ENCODE measurements at regions not wholly inside any gene's neighbourhood (a gene's known extent, or its start where the extent isn't known, plus 50 kb on each side); places are given as distances from the start of the nearest gene placed in this dataset.

DNA sequence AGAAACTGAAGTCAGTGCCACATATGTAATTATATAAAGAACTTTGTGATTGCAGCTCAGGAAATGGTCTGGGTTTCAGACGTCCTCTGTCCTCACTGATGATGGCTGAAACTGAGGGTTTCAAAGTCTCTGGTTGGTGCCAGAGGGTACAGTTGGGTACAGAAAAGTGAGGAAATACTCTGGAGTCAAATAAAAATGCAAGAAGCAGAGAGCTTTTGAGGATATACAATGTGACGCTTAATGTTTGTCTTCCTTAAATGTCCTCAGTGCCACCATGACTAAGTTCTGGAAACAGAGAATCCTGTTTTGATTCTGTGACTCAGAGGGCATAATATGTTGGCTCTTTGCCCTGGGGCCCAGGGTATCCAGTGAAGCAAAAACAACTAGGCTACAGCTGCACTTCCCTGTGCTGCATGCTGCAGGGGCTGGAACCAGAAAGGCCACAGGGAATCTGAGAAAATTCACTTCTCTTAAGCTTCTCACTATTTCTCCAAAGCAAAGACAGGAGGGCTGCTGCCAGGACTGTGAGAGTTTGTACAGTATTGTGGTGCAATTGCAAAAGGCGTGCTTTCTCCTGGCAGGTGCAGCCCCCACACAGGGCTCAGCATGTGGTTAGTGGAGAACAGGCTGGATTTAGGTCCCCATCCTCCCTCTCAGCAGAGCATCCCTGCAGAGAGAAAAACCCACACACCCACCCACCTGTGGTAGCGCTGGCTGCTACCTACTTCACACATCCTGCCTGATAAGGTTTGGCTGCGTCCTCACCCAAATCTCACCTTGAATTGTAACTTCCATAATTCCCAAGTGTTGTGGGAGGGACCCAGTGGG lies 169.5 kb upstream of the SVIL start:
- TF ChIP-seq, protein P1, sequence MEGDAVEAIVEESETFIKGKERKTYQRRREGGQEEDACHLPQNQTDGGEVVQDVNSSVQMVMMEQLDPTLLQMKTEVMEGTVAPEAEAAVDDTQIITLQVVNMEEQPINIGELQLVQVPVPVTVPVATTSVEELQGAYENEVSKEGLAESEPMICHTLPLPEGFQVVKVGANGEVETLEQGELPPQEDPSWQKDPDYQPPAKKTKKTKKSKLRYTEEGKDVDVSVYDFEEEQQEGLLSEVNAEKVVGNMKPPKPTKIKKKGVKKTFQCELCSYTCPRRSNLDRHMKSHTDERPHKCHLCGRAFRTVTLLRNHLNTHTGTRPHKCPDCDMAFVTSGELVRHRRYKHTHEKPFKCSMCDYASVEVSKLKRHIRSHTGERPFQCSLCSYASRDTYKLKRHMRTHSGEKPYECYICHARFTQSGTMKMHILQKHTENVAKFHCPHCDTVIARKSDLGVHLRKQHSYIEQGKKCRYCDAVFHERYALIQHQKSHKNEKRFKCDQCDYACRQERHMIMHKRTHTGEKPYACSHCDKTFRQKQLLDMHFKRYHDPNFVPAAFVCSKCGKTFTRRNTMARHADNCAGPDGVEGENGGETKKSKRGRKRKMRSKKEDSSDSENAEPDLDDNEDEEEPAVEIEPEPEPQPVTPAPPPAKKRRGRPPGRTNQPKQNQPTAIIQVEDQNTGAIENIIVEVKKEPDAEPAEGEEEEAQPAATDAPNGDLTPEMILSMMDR (IDR thresholded peaks at IDR 0.05), result no peak
- no peak for TF ChIP-seq ZFX (IDR thresholded peaks at IDR 0.05; ENCODE audit: borderline replicate concordance)
- H3K27ac ChIP-seq, result no peak overlapping the region

DNA sequence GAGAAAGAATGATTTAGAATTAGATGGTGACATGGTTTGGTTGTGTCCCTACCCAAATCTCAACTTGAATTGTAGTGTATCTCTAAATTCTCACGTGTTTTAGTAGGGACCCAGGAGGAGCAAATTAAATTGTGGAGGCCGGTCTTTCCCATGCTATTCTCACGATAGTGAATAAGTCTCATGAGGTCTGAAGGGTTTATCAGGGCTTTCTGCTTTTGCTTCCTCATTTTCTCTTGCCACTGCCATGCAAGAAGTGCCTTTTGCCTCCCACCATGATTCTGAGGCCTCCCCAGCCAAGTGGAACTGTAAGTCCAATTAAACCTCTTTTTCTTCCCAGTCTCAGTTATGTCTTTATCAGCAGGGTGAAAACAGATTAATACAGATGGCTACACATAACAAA lies 167.4 kb upstream of the SVIL start:
- TF ChIP-seq, protein P1 (IDR thresholded peaks at IDR 0.05), result no peak
- TF ChIP-seq ZFX (IDR thresholded peaks at IDR 0.05; ENCODE audit: borderline replicate concordance), result no peak
- no peak overlapping the region for H3K27ac ChIP-seq

DNA sequence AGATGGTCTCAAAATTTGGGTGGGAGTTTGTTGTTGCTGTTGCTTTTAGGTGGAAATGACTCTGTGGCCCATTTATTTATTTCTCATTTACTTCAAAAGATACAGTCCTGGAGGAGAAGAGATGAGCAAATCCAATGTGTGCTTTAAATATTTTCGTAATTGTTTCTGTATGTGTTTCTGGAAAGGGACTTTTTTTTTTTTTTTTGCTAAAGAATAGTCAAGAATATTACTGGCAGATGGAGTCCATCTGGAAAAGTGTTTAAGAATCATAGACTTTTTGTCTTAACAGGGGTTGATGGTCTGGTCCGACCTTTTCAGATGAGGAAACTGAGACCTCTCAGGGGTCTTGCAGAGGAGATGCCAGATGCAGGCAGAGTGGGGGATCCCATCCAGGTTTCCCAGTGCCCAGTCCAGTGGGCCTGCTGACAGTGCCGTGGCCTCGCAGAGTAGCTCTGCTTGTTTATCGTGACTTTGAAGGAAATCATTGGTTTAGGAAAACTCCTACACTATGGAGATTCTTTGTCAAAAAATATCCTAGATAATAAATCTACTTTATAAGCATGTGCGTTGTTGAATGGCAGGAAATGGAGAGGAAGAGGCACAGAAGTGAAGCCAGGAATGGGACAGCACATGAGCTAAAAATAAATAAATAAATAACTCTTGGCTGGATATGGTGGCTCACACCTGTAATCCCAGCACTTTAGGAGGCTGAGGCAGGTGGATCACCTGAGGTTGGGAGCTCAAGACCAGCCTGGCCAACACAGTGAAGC lies 164.3 kb upstream of the SVIL start:
- TF ChIP-seq, protein P1 (IDR thresholded peaks at IDR 0.05), result no peak
- no peak for TF ChIP-seq ZFX (IDR thresholded peaks at IDR 0.05; ENCODE audit: borderline replicate concordance)

DNA sequence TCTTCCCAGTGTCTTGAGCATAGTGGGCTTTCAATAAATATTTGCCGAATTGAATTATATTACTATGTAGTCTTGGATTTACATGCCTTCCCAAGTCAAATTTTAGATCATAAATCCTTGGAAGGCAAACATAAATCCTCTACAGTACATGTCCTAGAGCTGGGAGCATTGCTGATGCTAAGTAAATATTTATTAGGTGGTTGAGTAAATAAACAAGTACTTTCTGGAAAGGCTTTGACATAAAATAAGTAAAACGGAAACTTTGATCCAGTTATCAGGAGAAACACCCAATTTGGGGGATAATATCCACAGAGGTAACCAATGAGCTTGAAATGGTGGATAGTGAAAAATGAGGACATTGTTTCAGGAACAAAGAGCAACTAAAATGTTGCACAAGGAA lies 162.8 kb upstream of the SVIL start:
- H3K27ac ChIP-seq, result no peak overlapping the region
- no peak for TF ChIP-seq ZFX (IDR thresholded peaks at IDR 0.05; ENCODE audit: borderline replicate concordance)
- TF ChIP-seq, protein P1 (IDR thresholded peaks at IDR 0.05), result no peak

More for the DNA sequence above, 164.3 kb upstream of the SVIL start:
- H3K27ac ChIP-seq, result no peak overlapping the region

DNA sequence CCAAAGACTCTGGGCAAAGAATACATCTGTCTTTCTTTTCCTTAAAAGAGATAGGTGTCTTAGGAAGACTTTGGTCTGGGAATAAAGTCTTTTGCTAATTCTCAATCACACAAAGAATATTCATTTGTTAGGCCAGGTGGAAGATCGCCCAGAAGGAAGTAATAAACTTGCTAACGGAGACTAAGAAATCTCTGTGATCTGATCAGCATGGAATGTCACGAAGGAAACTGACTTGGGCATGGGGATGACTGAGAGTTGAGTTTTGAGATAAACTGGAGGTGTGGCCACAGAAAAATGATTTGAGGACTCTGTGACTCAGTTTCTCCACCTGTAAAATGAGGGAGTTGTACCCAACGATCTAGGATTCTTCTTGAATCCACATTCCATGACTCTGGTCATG lies 161.1 kb upstream of the SVIL start:
- no peak for TF ChIP-seq ZFX (IDR thresholded peaks at IDR 0.05; ENCODE audit: borderline replicate concordance)
- TF ChIP-seq, protein P1 (IDR thresholded peaks at IDR 0.05), result no peak
- no peak overlapping the region for H3K27ac ChIP-seq

DNA sequence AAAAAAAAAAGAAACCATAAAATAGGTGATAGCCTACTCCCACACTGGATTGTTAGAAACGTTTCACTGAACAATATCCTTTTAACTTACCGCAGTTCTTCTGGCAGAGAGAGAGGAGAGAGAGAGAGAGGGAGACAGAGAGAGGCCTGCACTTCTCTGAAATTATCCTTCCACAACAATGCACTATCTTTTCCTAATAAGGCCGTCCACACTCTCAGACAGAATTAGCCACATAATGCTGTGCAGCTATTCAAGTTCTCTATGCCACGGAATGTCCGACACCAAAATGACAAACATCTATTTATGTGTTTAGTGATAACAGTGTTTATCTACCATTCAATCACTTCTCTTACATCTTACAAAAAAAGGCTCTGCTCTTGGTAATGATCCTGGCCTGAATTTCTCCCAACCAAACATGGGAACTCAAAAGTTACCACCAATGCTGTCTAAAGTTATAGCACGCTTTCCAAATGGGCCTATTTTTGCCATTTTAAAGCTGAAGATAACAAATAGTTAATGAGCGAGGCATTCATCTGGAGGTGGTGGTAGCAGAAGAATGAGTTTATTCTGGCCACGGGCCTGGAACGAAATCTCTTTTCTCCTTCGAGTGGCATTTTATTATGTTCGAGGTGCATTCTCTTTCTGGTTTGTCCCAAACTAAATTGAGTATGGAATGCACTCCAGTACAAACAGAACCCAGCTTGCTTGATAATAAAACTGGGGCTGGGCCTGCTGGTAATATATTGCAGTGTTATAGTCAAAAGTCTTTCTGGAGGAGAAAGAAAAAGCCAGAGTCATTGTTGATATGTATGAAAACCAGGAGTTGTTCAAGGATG lies 160.2 kb upstream of the SVIL start:
- TF ChIP-seq ZFX (IDR thresholded peaks at IDR 0.05; ENCODE audit: borderline replicate concordance), result no peak
- TF ChIP-seq, protein P1 (IDR thresholded peaks at IDR 0.05), result no peak
- no peak overlapping the region for H3K27ac ChIP-seq
